ENCODE measurements at regions not wholly inside any gene's neighbourhood (a gene's known extent, or its start where the extent isn't known, plus 50 kb on each side); places are given as distances from the start of the nearest gene placed in this dataset.

GRCh38 chr5:171711571-171711970 is 74.0 kb upstream of the SMIM23 start:
- ATAC-seq (ENCODE audit: low FRiP score) = no peak
- TF ChIP-seq, protein P1, sequence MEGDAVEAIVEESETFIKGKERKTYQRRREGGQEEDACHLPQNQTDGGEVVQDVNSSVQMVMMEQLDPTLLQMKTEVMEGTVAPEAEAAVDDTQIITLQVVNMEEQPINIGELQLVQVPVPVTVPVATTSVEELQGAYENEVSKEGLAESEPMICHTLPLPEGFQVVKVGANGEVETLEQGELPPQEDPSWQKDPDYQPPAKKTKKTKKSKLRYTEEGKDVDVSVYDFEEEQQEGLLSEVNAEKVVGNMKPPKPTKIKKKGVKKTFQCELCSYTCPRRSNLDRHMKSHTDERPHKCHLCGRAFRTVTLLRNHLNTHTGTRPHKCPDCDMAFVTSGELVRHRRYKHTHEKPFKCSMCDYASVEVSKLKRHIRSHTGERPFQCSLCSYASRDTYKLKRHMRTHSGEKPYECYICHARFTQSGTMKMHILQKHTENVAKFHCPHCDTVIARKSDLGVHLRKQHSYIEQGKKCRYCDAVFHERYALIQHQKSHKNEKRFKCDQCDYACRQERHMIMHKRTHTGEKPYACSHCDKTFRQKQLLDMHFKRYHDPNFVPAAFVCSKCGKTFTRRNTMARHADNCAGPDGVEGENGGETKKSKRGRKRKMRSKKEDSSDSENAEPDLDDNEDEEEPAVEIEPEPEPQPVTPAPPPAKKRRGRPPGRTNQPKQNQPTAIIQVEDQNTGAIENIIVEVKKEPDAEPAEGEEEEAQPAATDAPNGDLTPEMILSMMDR (IDR thresholded peaks at IDR 0.05) = no peak
- DNase-seq (ENCODE audit: low spot score) = no peak

GRCh38 chr5:171712616-171713015 is 73.0 kb upstream of the SMIM23 start:
- no peak for DNase-seq (ENCODE audit: low spot score)
- no peak for ATAC-seq (ENCODE audit: low FRiP score)
- TF ChIP-seq, protein P1 (IDR thresholded peaks at IDR 0.05) = no peak

- ATAC-seq (ENCODE audit: low FRiP score) (no peak), DNase-seq (ENCODE audit: low spot score) (no peak)
- TF ChIP-seq, protein P1 (IDR thresholded peaks at IDR 0.05) = no peak
These were observed 72.5 kb upstream of the SMIM23 start for GRCh38 chr5:171713152-171713551.

GRCh38 chr5:171714261-171714660 is 71.4 kb upstream of the SMIM23 start:
- DNase-seq (ENCODE audit: low spot score) = no peak
- ATAC-seq (ENCODE audit: low FRiP score) = no peak
- TF ChIP-seq, protein P1 (IDR thresholded peaks at IDR 0.05) = no peak

- TF ChIP-seq, protein P1 (IDR thresholded peaks at IDR 0.05) = no peak
- no peak for DNase-seq (ENCODE audit: low spot score)
- no peak for ATAC-seq (ENCODE audit: low FRiP score)
These were observed 70.8 kb upstream of the SMIM23 start for GRCh38 chr5:171714851-171715250.

GRCh38 chr5:171715551-171715950 is 70.1 kb upstream of the SMIM23 start:
- DNase-seq (ENCODE audit: low spot score) (no peak), ATAC-seq (ENCODE audit: low FRiP score) (no peak)
- TF ChIP-seq, protein P1 (IDR thresholded peaks at IDR 0.05) = no peak

- ATAC-seq (ENCODE audit: low FRiP score) (no peak), DNase-seq (ENCODE audit: low spot score) (no peak)
- TF ChIP-seq, protein P1 (IDR thresholded peaks at IDR 0.05) = no peak
These were observed 65.5 kb upstream of the SMIM23 start for GRCh38 chr5:171720086-171720485.
